Activated B cell treated with CpG ODN at 0.5 μM for 24 hours (primary cell): ENCODE measurements at regions not wholly inside any gene's neighbourhood (a gene's known extent, or its start where the extent isn't known, plus 50 kb on each side); places are given as distances from the start of the nearest gene placed in this dataset.

Experiments
- ATAC-seq: fragments of 200-7000 bp; cut with Tn5 transposase; one replicate; pipeline ENCODE4 v1.10.0; 2021; ENCODE audit warnings: low read depth, mild to moderate bottlenecking, moderate library complexity
- CTCF ChIA-PET: fragments of 350-600 bp; sonication (Branson Sonifier 250); formaldehyde crosslinking; loops from one replicate; lab custom pipeline; 2021; ENCODE audit warnings: antibody characterized with exemption; lab: Charles Lee
- POLR2A ChIA-PET: fragments of 350-600 bp; sonication (Branson Sonifier 250); formaldehyde crosslinking; loops from one replicate; lab custom pipeline; 2021; ENCODE audit warnings: antibody characterized with exemption; lab: Charles Lee
- DNase-seq: peaks from one replicate; pipeline ENCODE4 v3.0.0; 2022
- H3K27ac Mint-ChIP-seq: one replicate; pipeline ENCODE4 v1.8.0; 2020; ENCODE audit warnings: mixed read lengths
- H3K27me3 Mint-ChIP-seq: one replicate; pipeline ENCODE4 v1.8.0; 2021; ENCODE audit warnings: mixed read lengths
- H3K36me3 Mint-ChIP-seq: one replicate; pipeline ENCODE4 v1.8.0; 2021; ENCODE audit warnings: low read depth, mixed read lengths
- H3K4me1 Mint-ChIP-seq: one replicate; pipeline ENCODE4 v1.8.0; 2021; ENCODE audit warnings: mixed read lengths
- H3K4me3 Mint-ChIP-seq: one replicate; pipeline ENCODE4 v1.8.0; 2020; ENCODE audit warnings: mild to moderate bottlenecking, mixed read lengths
- H3K9me3 Mint-ChIP-seq: one replicate; pipeline ENCODE4 v1.8.0; 2020; ENCODE audit warnings: mixed read lengths
- CTCF ChIP-seq: fragments of 200-600 bp; IDR thresholded peaks from one replicate; pipeline ENCODE4 v1.8.0; 2022; ENCODE audit warnings: antibody characterized with exemption, mild to moderate bottlenecking
- intact Hi-C: fragments of 100-400 bp; cut with micrococcal nuclease; formaldehyde crosslinking; loops from one replicate; pipeline ENCODE4 v1.15.1; 2024

- POLR2A ChIA-PET = no interaction called here
- Mint-ChIP-seq H3K36me3 (no peaks in the 10 kb centered on the region), H3K27ac (no peak overlapping the region), H3K4me1 (peaks cover 10% of the 10 kb centered on the region), H3K9me3 (no peaks in the 10 kb centered on the region), H3K4me3 (no peak overlapping the region), H3K27me3 (peaks cover 21% of the 10 kb centered on the region)
- no peak for TF ChIP-seq CTCF
- ATAC-seq (no peak), DNase-seq (no peak)
- intact Hi-C loops = no loop called here
- CTCF ChIA-PET = no interaction called here
These were observed 262.6 kb downstream of the PCNX1 start for GRCh38 chr14:71169861-71170260.

- DNase-seq (no peak), ATAC-seq (no peak)
- no peaks in the 10 kb centered on the region for H3K9me3 Mint-ChIP-seq
- no peak for TF ChIP-seq CTCF
- intact Hi-C loops = no loop called here
- POLR2A ChIA-PET = interaction anchor here (0.7 kb wide), 1 partner anchor 155 kb away, joined by 3 read pairs; no protein-coding TSS in a partner anchor
- peaks cover 7% of the 10 kb centered on the region for H3K27me3 Mint-ChIP-seq
- CTCF ChIA-PET = no interaction called here
- H3K4me3 Mint-ChIP-seq = no peak overlapping the region
- no peak overlapping the region for H3K27ac Mint-ChIP-seq
- no peaks in the 10 kb centered on the region for H3K4me1 Mint-ChIP-seq
- H3K36me3 Mint-ChIP-seq = no peaks in the 10 kb centered on the region
These were observed 268.2 kb downstream of the PCNX1 start for GRCh38 chr14:71175491-71175890.

- ChIA-PET CTCF (no interaction called here), POLR2A (no interaction called here)
- Mint-ChIP-seq H3K27ac (no peak overlapping the region), H3K36me3 (no peaks in the 10 kb centered on the region), H3K9me3 (no peaks in the 10 kb centered on the region), H3K27me3 (peaks cover 3% of the 10 kb centered on the region), H3K4me3 (no peak overlapping the region), H3K4me1 (no peaks in the 10 kb centered on the region)
- TF ChIP-seq CTCF = no peak
- intact Hi-C loops = no loop called here
- DNase-seq = no peak
- no peak for ATAC-seq
These were observed 271.8 kb downstream of the PCNX1 start for GRCh38 chr14:71179066-71179465.

GRCh38 chr14:71180397-71180796, 273.1 kb downstream of the PCNX1 start:
- no peaks in the 10 kb centered on the region for H3K4me1 Mint-ChIP-seq
- ATAC-seq = no peak

More at GRCh38 chr14:71180397-71180796, 273.1 kb downstream of the PCNX1 start:
- no peak for TF ChIP-seq CTCF
- H3K27ac Mint-ChIP-seq = no peak overlapping the region
- intact Hi-C loops = no loop called here
- peaks cover 3% of the 10 kb centered on the region for H3K27me3 Mint-ChIP-seq
- no peaks in the 10 kb centered on the region for H3K9me3 Mint-ChIP-seq
- POLR2A ChIA-PET = interaction anchor here (0.6 kb wide), 1 partner anchor 109 kb away, joined by 4 read pairs; no protein-coding TSS in a partner anchor
- DNase-seq = no peak
- H3K36me3 Mint-ChIP-seq = no peaks in the 10 kb centered on the region
- H3K4me3 Mint-ChIP-seq = no peak overlapping the region
- CTCF ChIA-PET = no interaction called here
